ENCODE measurements at regions not wholly inside any gene's neighbourhood (a gene's known extent, or its start where the extent isn't known, plus 50 kb on each side); places are given as distances from the start of the nearest gene placed in this dataset.

DNA sequence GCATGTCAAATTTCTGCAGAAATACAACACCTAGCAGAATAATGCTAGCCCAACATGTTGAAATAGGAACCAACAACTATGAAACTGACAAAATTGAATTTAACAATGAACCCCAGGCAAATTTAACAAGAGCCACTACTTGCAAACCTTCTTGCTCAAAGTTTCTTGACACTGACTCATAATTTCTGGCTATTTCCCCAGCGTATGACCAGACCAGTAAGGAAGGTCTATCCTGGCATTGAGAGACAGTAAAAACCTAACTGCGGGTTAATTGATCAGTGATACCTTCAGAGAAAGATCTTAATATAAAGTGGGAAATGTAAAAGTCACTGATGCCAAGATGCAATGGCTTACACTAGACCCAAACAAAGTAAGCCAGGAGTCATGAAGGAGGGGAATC lies 510.1 kb downstream of the ARL4A start:
- no peaks in the 10 kb centered on the region for H3K4me1 ChIP-seq (ENCODE audit: control insufficient read depth, extremely low read depth, insufficient read depth, low read length)
- H3K9me1 ChIP-seq (replicated peaks; ENCODE audit: control insufficient read depth, extremely low read depth, insufficient read depth, low read length): no peaks in the 10 kb centered on the region
- no peaks in the 10 kb centered on the region for H4K20me1 ChIP-seq (replicated peaks; ENCODE audit: control insufficient read depth, extremely low read depth, insufficient read depth, low read length)
- no peak overlapping the region for H2AFZ ChIP-seq (ENCODE audit: low read depth, low read length)
- no peak for FAIRE-seq
- H3K27ac ChIP-seq (ENCODE audit: insufficient read depth, low read depth, low read length): no peak overlapping the region
- intact Hi-C loops (cut with micrococcal nuclease): no loop called here
- no peaks in the 10 kb centered on the region for H3K36me3 ChIP-seq (ENCODE audit: control insufficient read depth in 2 of 2, extremely low read depth in 1 of 2, insufficient read depth in 2 of 2, low read length in 2 of 2)
- POLR2A ChIA-PET: no interaction called here
- H3K9me3 ChIP-seq (replicated peaks; ENCODE audit: control insufficient read depth, insufficient read depth, low read length): no peaks in the 10 kb centered on the region
- dilution Hi-C loops (cut with MboI; ENCODE audit: extremely low pct_ligation_motif_present, low sequenced_read_pairs): no loop called here
- TF ChIP-seq CTCF (IDR thresholded peaks at IDR 0.05; ENCODE audit: extremely low read depth in 1 of 2, insufficient read depth in 1 of 2, low read depth in 1 of 2, low read length in 2 of 2) (no peak), GATA2 (IDR thresholded peaks at IDR 0.05; ENCODE audit: insufficient read depth, insufficient read length, low read depth, low read length) (no peak), MYC (IDR thresholded peaks at IDR 0.05; ENCODE audit: low read depth, low read length) (no peak), POLR2A (IDR thresholded peaks at IDR 0.05; ENCODE audit: low read depth, low read length) (no peak), POLR2AphosphoS5 (IDR thresholded peaks at IDR 0.05; ENCODE audit: insufficient read depth, low read depth, low read length) (no peak), JUN (IDR thresholded peaks at IDR 0.05; ENCODE audit: borderline replicate concordance, insufficient read depth, insufficient read length, low read depth) (no peak), FOS (IDR thresholded peaks at IDR 0.05; ENCODE audit: borderline replicate concordance, insufficient read depth, low read length) (no peak), MAX (IDR thresholded peaks at IDR 0.05; ENCODE audit: insufficient read depth, insufficient read length) (no peak), EZH2 (IDR thresholded peaks at IDR 0.05; ENCODE audit: borderline replicate concordance, low read depth, low read length, severe bottlenecking) (no peak)
- no peak for DNase-seq (ENCODE audit: low read depth, low spot score)
- BruUV-seq (replicated peaks): no TSS peak
- H3K79me2 ChIP-seq (ENCODE audit: control insufficient read depth, insufficient read depth, low read length): no peaks in the 10 kb centered on the region
- no peak overlapping the region for H3K4me3 ChIP-seq (replicated peaks in 1 of 3; ENCODE audit: insufficient read depth in 1 of 3, low read depth in 1 of 3, low read length in 3 of 3)
- no peaks in the 10 kb centered on the region for H3K27me3 ChIP-seq (ENCODE audit: control insufficient read depth in 2 of 2, insufficient read depth in 2 of 2, low read length in 2 of 2)
- CTCF ChIA-PET: no interaction called here
- H3K4me2 ChIP-seq (ENCODE audit: insufficient read depth, low read length): no peak overlapping the region
- H3K9ac ChIP-seq (replicated peaks; ENCODE audit: extremely low read depth, insufficient read depth, low read length): no peak overlapping the region

All from endothelial cell of umbilical vein (primary cell).